GM12878 (cell line): ENCODE measurements at regions not wholly inside any gene's neighbourhood (a gene's known extent, or its start where the extent isn't known, plus 50 kb on each side); places are given as distances from the start of the nearest gene placed in this dataset.

Experiments used
- ATAC-seq: fragments of 200-7000 bp; cut with Tn5 transposase; 3 replicates; pipeline ENCODE4 v1.9.1; 2020; ENCODE audit warnings: mild to moderate bottlenecking, moderate library complexity
- BruUV-seq: library from RNA; stranded (reverse); fragments of 400-500 nt; replicated peaks from 2 replicates; lab custom pipeline; 2021; lab: Mats Ljungman, UMichigan
- CTCF ChIA-PET: fragments of 300-600 bp; sonication (Branson Sonifier 250); formaldehyde crosslinking; extraction: SDS; loops from one replicate; lab custom pipeline; 2021; ENCODE audit warnings: inconsistent platforms; lab: Yijun Ruan, JAX
- POLR2A ChIA-PET: fragments of 350-600 bp; formaldehyde crosslinking; extraction: SDS; loops from one replicate; lab custom pipeline; 2021; ENCODE audit warnings: inconsistent platforms; lab: Charles Lee
- RAD21 ChIA-PET: fragments of 300-600 bp; sonication (Branson Sonifier 250); formaldehyde crosslinking; loops from one replicate; lab custom pipeline; 2023; ENCODE audit warnings: antibody characterized with exemption; ENCODE audit not compliant: unreplicated experiment; lab: Charles Lee
- SMC1A ChIA-PET: fragments of 300-600 bp; sonication (Branson Sonifier 250); formaldehyde crosslinking; loops from one replicate; lab custom pipeline; 2023; ENCODE audit not compliant: unreplicated experiment, uncharacterized antibody; lab: Charles Lee
- DNase-seq: peaks from one replicate; pipeline ENCODE4 v3.0.0-alpha.2; 2011; ENCODE audit warnings: low read depth, low spot score
- FAIRE-seq: peaks from 3 replicates; lab custom pipeline; 2011; peaks lifted over from hg19 to GRCh38; lab: Jason Lieb, UNC
- H2AFZ ChIP-seq: 2 replicates; pipeline ENCODE4 v1.6.0; 2011; ENCODE audit warnings: low read depth, low read length, control low read depth; ENCODE audit not compliant: control insufficient read depth
- H3K27ac ChIP-seq: 2 replicates; pipeline ENCODE4 v1.5.1; 2011; ENCODE audit warnings: control low read depth; ENCODE audit not compliant: control insufficient read depth, insufficient read depth
- H3K27me3 ChIP-seq, 2 experiments: replicated peaks in 1 of 2; 2 replicates each; pipeline versions ENCODE4 v1.6.0 to v1.6.1; 2011; ENCODE audit warnings: low read length in 1 of 2; ENCODE audit not compliant: control insufficient read depth in 2 of 2, insufficient read depth in 2 of 2
- H3K36me3 ChIP-seq, 2 experiments: 2 replicates each; pipeline ENCODE4 v1.5.1; 2011; ENCODE audit warnings: low read length in 1 of 2; ENCODE audit not compliant: control insufficient read depth in 2 of 2, insufficient read depth in 2 of 2
- H3K4me1 ChIP-seq: 2 replicates; pipeline ENCODE4 v1.6.1; 2011; ENCODE audit warnings: mild to moderate bottlenecking, low read length, moderate library complexity, mixed read lengths; ENCODE audit not compliant: control insufficient read depth, insufficient read depth
- H3K4me2 ChIP-seq: 2 replicates; pipeline ENCODE4 v1.6.0; 2011; ENCODE audit warnings: control low read depth; ENCODE audit not compliant: control insufficient read depth, insufficient read depth
- H3K4me3 ChIP-seq: fragments of 200-600 bp; sonication (generic); 2 replicates; pipeline ENCODE4 v1.5.1; 2016
- H3K79me2 ChIP-seq: 2 replicates; pipeline ENCODE4 v1.6.0; 2011; ENCODE audit warnings: low read length; ENCODE audit not compliant: control insufficient read depth, insufficient read depth
- H3K9ac ChIP-seq: 2 replicates; pipeline ENCODE4 v1.8.0; 2011; ENCODE audit warnings: low read length, control low read depth, mixed read lengths; ENCODE audit not compliant: control insufficient read depth, insufficient read depth
- H3K9me3 ChIP-seq: replicated peaks from 3 replicates; pipeline ENCODE4 v1.5.1; 2011; ENCODE audit warnings: mild to moderate bottlenecking, low read length; ENCODE audit not compliant: control insufficient read depth, insufficient read depth
- H4K20me1 ChIP-seq: 2 replicates; pipeline ENCODE4 v1.6.0; 2011; ENCODE audit not compliant: control insufficient read depth, insufficient read depth
- CEBPZ ChIP-seq: fragments of 150-350 bp; IDR thresholded peaks from 2 replicates; pipeline ENCODE4 v1.6.1; 2016; ENCODE audit warnings: low read depth, low read length
- CHD1 ChIP-seq: IDR thresholded peaks from 2 replicates; pipeline ENCODE4 v1.6.1; 2012; ENCODE audit warnings: low read depth, low read length, improper control_type of control experiment
- DPF2 ChIP-seq: fragments of 450-650 bp; IDR thresholded peaks from 2 replicates; pipeline ENCODE4 v1.6.1; 2017; ENCODE audit warnings: mild to moderate bottlenecking
- GATAD2B ChIP-seq: fragments of 450-650 bp; conservative IDR thresholded peaks from 2 replicates; pipeline ENCODE4 v1.6.1; 2017; ENCODE audit warnings: low read depth, mild to moderate bottlenecking, moderate library complexity
- NFYA ChIP-seq: IDR thresholded peaks from 2 replicates; pipeline ENCODE4 v1.6.1; 2011; ENCODE audit warnings: low read depth, mild to moderate bottlenecking, low read length, improper control_type of control experiment, borderline replicate concordance
- NR2C1 ChIP-seq: fragments of 450-650 bp; IDR thresholded peaks from 2 replicates; pipeline ENCODE4 v1.6.1; 2017; ENCODE audit warnings: antibody characterized with exemption, mild to moderate bottlenecking, moderate library complexity
- NRF1 ChIP-seq: conservative IDR thresholded peaks from 2 replicates; pipeline ENCODE4 v1.6.1; 2011; ENCODE audit warnings: mild to moderate bottlenecking, low read depth, low read length, improper control_type of control experiment
- POLR2A ChIP-seq: IDR thresholded peaks from 2 replicates; pipeline ENCODE4 v1.6.1; 2011; ENCODE audit warnings: low read depth, mild to moderate bottlenecking, low read length
- SIX5 ChIP-seq: IDR thresholded peaks from 2 replicates; pipeline ENCODE4 v1.6.1; 2011; ENCODE audit warnings: mild to moderate bottlenecking, low read depth, low read length, moderate library complexity; ENCODE audit not compliant: severe bottlenecking
- SP1 ChIP-seq: IDR thresholded peaks from one replicate; pipeline ENCODE4 v1.6.1; 2011; ENCODE audit warnings: low read depth, low read length
- YBX1 ChIP-seq: fragments of 450-650 bp; IDR thresholded peaks from 2 replicates; pipeline ENCODE4 v1.6.1; 2016; ENCODE audit warnings: antibody characterized with exemption
- WGBS: methylation state at CpG from one replicate; pipeline ENCODE4 v1.1.6; 2016; ENCODE audit warnings: low lambda C conversion rate; ENCODE audit not compliant: insufficient replicate concordance, insufficient coverage; ENCODE audit errors: missing lambda C conversion rate; 5-methylcytosine and 5-hydroxymethylcytosine counted together
- in situ Hi-C: fragments of 300-500 bp; cut with MboI; formaldehyde crosslinking; loops from 9 replicates; pipeline ENCODE4 v1.14.3; 2018; ENCODE audit warnings: mixed read lengths
- intact Hi-C: fragments of 100-400 bp; cut with micrococcal nuclease; formaldehyde crosslinking; loops from one replicate; pipeline ENCODE4 v1.14.2; 2022; ENCODE audit not compliant: unreplicated experiment
- TF ChIP-seq, protein P1 (sequence below): IDR thresholded peaks from 2 replicates; pipeline ENCODE4 v1.6.1; 2011; ENCODE audit warnings: low read depth, mild to moderate bottlenecking, low read length, moderate library complexity, borderline replicate concordance; ENCODE audit errors: extremely low read depth

GRCh38 chr10:52662256-52662655, 110.3 kb downstream of the MBL2 start:
- POLR2A ChIA-PET: no interaction called here
- H3K9ac ChIP-seq: no peak overlapping the region
- H3K27me3 ChIP-seq: no peaks in the 10 kb centered on the region
- no peaks in the 10 kb centered on the region for H3K36me3 ChIP-seq
- intact Hi-C loops: no loop called here
- BruUV-seq: no TSS peak
- TF ChIP-seq SP1 (no peak), DPF2 (no peak), NRF1 (no peak), GATAD2B (no peak), NR2C1 (no peak)
- DNase-seq (no peak), ATAC-seq (no peak), FAIRE-seq (no peak)
- no peaks in the 10 kb centered on the region for H3K4me1 ChIP-seq
- no peak overlapping the region for H3K4me2 ChIP-seq
- CTCF ChIA-PET: no interaction called here
- no peaks in the 10 kb centered on the region for H4K20me1 ChIP-seq
- no peaks in the 10 kb centered on the region for H3K79me2 ChIP-seq
- in situ Hi-C loops: no loop called here
- no peaks in the 10 kb centered on the region for H3K9me3 ChIP-seq
- RAD21 ChIA-PET: no interaction called here
- SMC1A ChIA-PET: no interaction called here
- WGBS: 6% methylated on average over 1 of the region's 1 CpG
- no peak overlapping the region for H3K4me3 ChIP-seq
- H2AFZ ChIP-seq: no peak overlapping the region
- no peak overlapping the region for H3K27ac ChIP-seq

GRCh38 chr10:52663161-52663560, 109.4 kb downstream of the MBL2 start:
- H2AFZ ChIP-seq: no peak overlapping the region
- H3K27me3 ChIP-seq: no peaks in the 10 kb centered on the region
- H3K4me1 ChIP-seq: no peaks in the 10 kb centered on the region
- DNase-seq: no peak
- no peaks in the 10 kb centered on the region for H4K20me1 ChIP-seq
- 12% methylated on average over 3 of the region's 3 CpGs for WGBS
- in situ Hi-C loops (no loop called here), intact Hi-C loops (no loop called here)
- SMC1A ChIA-PET: no interaction called here
- H3K9ac ChIP-seq: no peak overlapping the region
- no peaks in the 10 kb centered on the region for H3K9me3 ChIP-seq
- no peak for FAIRE-seq
- no TSS peak for BruUV-seq
- H3K4me2 ChIP-seq: no peak overlapping the region
- RAD21 ChIA-PET: no interaction called here
- POLR2A ChIA-PET: no interaction called here
- H3K36me3 ChIP-seq: no peaks in the 10 kb centered on the region
- no peak overlapping the region for H3K27ac ChIP-seq
- no peak overlapping the region for H3K4me3 ChIP-seq
- H3K79me2 ChIP-seq: no peaks in the 10 kb centered on the region
- no peak for ATAC-seq
- CTCF ChIA-PET: interaction anchor here (1.6 kb wide), 1 partner anchor 19 kb away, joined by 6 read pairs; no protein-coding TSS in a partner anchor
- TF ChIP-seq SIX5 (no peak), YBX1 (no peak), CEBPZ (no peak), NFYA (no peak), CHD1 (no peak), POLR2A (no peak)
- TF ChIP-seq, protein P1, sequence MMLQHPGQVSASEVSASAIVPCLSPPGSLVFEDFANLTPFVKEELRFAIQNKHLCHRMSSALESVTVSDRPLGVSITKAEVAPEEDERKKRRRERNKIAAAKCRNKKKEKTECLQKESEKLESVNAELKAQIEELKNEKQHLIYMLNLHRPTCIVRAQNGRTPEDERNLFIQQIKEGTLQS: no peak
